ENCODE measurements at regions not wholly inside any gene's neighbourhood (a gene's known extent, or its start where the extent isn't known, plus 50 kb on each side); places are given as distances from the start of the nearest gene placed in this dataset.

- no peaks in the 10 kb centered on the region for H3K9me3 ChIP-seq (ENCODE audit: control insufficient read depth, low read depth, low read length)
- no peak for DNase-seq
- no peaks in the 10 kb centered on the region for H3K36me3 ChIP-seq (ENCODE audit: control insufficient read depth, insufficient read depth, low read length)
- H3K4me3 ChIP-seq (ENCODE audit: low read length) = no peak overlapping the region
- no peaks in the 10 kb centered on the region for H3K4me1 ChIP-seq (ENCODE audit: control insufficient read depth, insufficient read depth, low read length)
- no peak overlapping the region for H3K27ac ChIP-seq (ENCODE audit: low read length)
- no peaks in the 10 kb centered on the region for H3K27me3 ChIP-seq (ENCODE audit: control insufficient read depth, insufficient read depth, low read length)
Observed at GRCh38 chr12:61860451-61860850, 399.8 kb upstream of the USP15 start.

- Histone ChIP-seq H3K4me1 (ENCODE audit: control insufficient read depth, insufficient read depth, low read length) (no peaks in the 10 kb centered on the region), H3K4me3 (ENCODE audit: low read length) (no peak overlapping the region), H3K27me3 (ENCODE audit: control insufficient read depth, insufficient read depth, low read length) (no peaks in the 10 kb centered on the region), H3K9me3 (ENCODE audit: control insufficient read depth, low read depth, low read length) (no peaks in the 10 kb centered on the region), H3K36me3 (ENCODE audit: control insufficient read depth, insufficient read depth, low read length) (no peaks in the 10 kb centered on the region), H3K27ac (ENCODE audit: low read length) (no peak overlapping the region)
- no peak for DNase-seq
- no CpG with 5 or more reads among the region's 2 CpGs for WGBS (ENCODE audit: insufficient coverage, low lambda C conversion rate)
Observed at GRCh38 chr12:61862986-61863385, 397.2 kb upstream of the USP15 start.

DNA sequence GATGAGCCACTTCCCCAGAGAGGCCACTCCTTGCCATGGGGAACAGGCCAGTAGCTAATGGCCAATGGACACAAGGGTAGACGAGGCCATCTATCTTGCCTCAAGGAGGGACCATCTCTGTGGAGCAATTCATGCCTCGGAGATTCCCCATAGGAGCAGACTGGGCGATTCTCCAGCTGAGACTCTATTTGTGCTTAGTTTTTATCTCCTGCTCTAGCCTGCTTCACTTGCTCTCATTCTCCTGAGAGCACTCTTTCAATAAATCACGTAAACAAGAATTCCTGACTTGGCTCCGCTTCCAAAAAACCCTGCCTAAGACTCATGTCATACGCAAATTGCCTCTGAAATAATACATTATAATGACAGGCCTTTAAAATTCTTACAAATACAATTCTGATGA lies 396.4 kb upstream of the USP15 start:
- 70% methylated on average over 1 of the region's 6 CpGs for WGBS (ENCODE audit: insufficient coverage, low lambda C conversion rate)
- no peaks in the 10 kb centered on the region for H3K36me3 ChIP-seq (ENCODE audit: control insufficient read depth, insufficient read depth, low read length)
- no peak for DNase-seq
- no peaks in the 10 kb centered on the region for H3K27me3 ChIP-seq (ENCODE audit: control insufficient read depth, insufficient read depth, low read length)
- H3K4me1 ChIP-seq (ENCODE audit: control insufficient read depth, insufficient read depth, low read length) = no peaks in the 10 kb centered on the region
- no peaks in the 10 kb centered on the region for H3K9me3 ChIP-seq (ENCODE audit: control insufficient read depth, low read depth, low read length)
- no peak overlapping the region for H3K27ac ChIP-seq (ENCODE audit: low read length)
- no peak overlapping the region for H3K4me3 ChIP-seq (ENCODE audit: low read length)

DNA sequence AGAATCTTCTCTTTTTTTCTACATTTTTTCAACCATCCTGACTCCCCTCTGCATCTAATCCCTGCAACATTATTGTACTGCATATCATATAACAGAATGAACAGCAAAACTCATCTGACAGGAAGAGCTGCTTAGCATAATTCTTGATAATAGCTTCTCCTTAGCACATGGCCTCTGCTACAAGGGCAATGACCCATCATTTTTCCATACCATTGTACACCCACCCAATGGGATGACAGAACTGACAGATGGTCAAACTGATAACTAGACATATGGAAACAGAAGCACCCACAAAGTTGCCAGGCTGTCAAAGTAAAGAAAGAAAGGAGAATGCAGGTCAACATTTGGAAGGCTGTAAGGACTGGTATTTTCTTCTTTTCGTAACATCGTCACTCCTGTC lies 390.4 kb upstream of the USP15 start:
- no peak overlapping the region for H3K4me3 ChIP-seq (ENCODE audit: low read length)
- no peaks in the 10 kb centered on the region for H3K27me3 ChIP-seq (ENCODE audit: control insufficient read depth, insufficient read depth, low read length)
- H3K9me3 ChIP-seq (ENCODE audit: control insufficient read depth, low read depth, low read length) = no peaks in the 10 kb centered on the region
- H3K36me3 ChIP-seq (ENCODE audit: control insufficient read depth, insufficient read depth, low read length) = no peaks in the 10 kb centered on the region
- H3K27ac ChIP-seq (ENCODE audit: low read length) = no peak overlapping the region
- H3K4me1 ChIP-seq (ENCODE audit: control insufficient read depth, insufficient read depth, low read length) = no peaks in the 10 kb centered on the region
- whole genome bisulfite sequencing (ENCODE audit: insufficient coverage, low lambda C conversion rate) = 80% methylated on average over 1 of the region's 2 CpGs
- DNase-seq = no peak

GRCh38 chr12:61870658-61871484 lies 389.3 kb upstream of the USP15 start:
- Histone ChIP-seq H3K27me3 (ENCODE audit: control insufficient read depth, insufficient read depth, low read length) (no peaks in the 10 kb centered on the region), H3K27ac (ENCODE audit: low read length) (no peak overlapping the region), H3K9me3 (ENCODE audit: control insufficient read depth, low read depth, low read length) (no peaks in the 10 kb centered on the region), H3K4me1 (ENCODE audit: control insufficient read depth, insufficient read depth, low read length) (no peaks in the 10 kb centered on the region), H3K4me3 (ENCODE audit: low read length) (no peak overlapping the region), H3K36me3 (ENCODE audit: control insufficient read depth, insufficient read depth, low read length) (no peaks in the 10 kb centered on the region)
- DNase-seq = no peak
- WGBS (ENCODE audit: insufficient coverage, low lambda C conversion rate) = 100% methylated on average over 3 of the region's 3 CpGs

DNA sequence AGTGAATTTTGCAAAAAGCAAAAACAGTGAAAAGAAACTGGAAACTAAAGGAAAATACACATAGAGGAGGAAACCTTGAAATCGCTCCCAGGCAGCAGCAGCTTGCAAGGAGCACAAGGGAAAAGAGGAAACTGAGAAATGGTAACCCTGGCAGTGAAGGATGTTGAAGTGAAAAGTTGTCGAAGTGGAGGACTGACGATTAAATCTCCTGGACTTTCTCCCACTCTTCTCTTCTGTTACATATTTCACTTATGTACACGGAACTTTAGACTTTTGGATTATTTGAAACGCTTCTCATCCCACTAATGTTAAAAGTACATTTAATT lies 388.8 kb upstream of the USP15 start:
- Histone ChIP-seq H3K9me3 (ENCODE audit: control insufficient read depth, low read depth, low read length) (no peaks in the 10 kb centered on the region), H3K36me3 (ENCODE audit: control insufficient read depth, insufficient read depth, low read length) (no peaks in the 10 kb centered on the region), H3K27me3 (ENCODE audit: control insufficient read depth, insufficient read depth, low read length) (no peaks in the 10 kb centered on the region), H3K4me3 (ENCODE audit: low read length) (no peak overlapping the region), H3K27ac (ENCODE audit: low read length) (no peak overlapping the region), H3K4me1 (ENCODE audit: control insufficient read depth, insufficient read depth, low read length) (no peaks in the 10 kb centered on the region)
- 80% methylated on average over 3 of the region's 5 CpGs for WGBS (ENCODE audit: insufficient coverage, low lambda C conversion rate)
- no peak for DNase-seq

DNA sequence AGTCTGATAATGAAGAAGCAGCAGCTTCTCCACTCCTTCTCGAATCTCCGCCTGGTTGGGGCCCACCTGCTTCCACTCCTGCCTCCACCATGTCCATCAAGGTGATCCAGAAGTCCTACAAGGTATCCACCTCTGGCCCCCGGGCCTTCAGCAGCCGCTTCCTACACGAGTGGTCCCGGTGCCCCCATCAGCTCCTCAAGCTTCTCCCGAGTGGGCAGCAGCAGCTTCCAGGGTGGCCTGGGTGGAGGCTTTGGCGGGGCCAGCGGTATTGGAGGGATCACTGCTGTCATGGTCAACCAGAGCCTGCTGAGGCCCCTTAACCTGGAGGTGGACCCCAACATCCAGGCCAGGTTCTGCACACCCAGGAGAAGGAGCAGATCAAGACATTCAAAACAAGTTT lies 381.0 kb upstream of the USP15 start:
- H3K27me3 ChIP-seq (ENCODE audit: control insufficient read depth, insufficient read depth, low read length) = no peaks in the 10 kb centered on the region
- H3K4me3 ChIP-seq (ENCODE audit: low read length) = no peak overlapping the region
- H3K36me3 ChIP-seq (ENCODE audit: control insufficient read depth, insufficient read depth, low read length) = no peaks in the 10 kb centered on the region
- no peak for DNase-seq
- no peak overlapping the region for H3K27ac ChIP-seq (ENCODE audit: low read length)
- H3K9me3 ChIP-seq (ENCODE audit: control insufficient read depth, low read depth, low read length) = no peaks in the 10 kb centered on the region
- no CpG with 5 or more reads among the region's 9 CpGs for WGBS (ENCODE audit: insufficient coverage, low lambda C conversion rate)
- H3K4me1 ChIP-seq (ENCODE audit: control insufficient read depth, insufficient read depth, low read length) = no peaks in the 10 kb centered on the region

GRCh38 chr12:61880186-61880585 lies 380.0 kb upstream of the USP15 start:
- H3K36me3 ChIP-seq (ENCODE audit: control insufficient read depth, insufficient read depth, low read length) = no peaks in the 10 kb centered on the region
- no peaks in the 10 kb centered on the region for H3K9me3 ChIP-seq (ENCODE audit: control insufficient read depth, low read depth, low read length)
- WGBS (ENCODE audit: insufficient coverage, low lambda C conversion rate) = no CpG with 5 or more reads among the region's 7 CpGs
- no peaks in the 10 kb centered on the region for H3K27me3 ChIP-seq (ENCODE audit: control insufficient read depth, insufficient read depth, low read length)
- no peak overlapping the region for H3K27ac ChIP-seq (ENCODE audit: low read length)
- no peaks in the 10 kb centered on the region for H3K4me1 ChIP-seq (ENCODE audit: control insufficient read depth, insufficient read depth, low read length)
- no peak overlapping the region for H3K4me3 ChIP-seq (ENCODE audit: low read length)
- DNase-seq = no peak

DNA sequence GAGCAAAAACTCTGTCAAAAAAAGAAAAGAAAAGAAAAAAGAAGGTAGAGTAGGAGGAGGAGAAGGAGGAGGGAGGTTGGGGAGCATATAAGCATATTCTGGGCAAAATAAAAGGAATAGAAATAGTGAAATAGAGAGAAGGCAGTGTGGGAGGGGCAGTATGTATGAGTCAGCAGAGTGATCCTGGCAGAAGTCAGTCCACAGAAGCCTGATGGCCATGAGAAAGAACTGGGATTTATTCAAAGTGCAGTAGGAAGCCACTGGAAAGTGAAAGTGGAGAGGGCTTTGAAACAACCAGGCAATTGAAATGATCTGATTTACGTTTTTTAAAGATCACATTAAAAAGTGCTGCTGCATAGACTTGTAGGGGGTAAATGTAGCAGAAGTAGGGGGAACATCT lies 368.6 kb upstream of the USP15 start:
- no peaks in the 10 kb centered on the region for H3K36me3 ChIP-seq (ENCODE audit: control insufficient read depth, insufficient read depth, low read length)
- no peaks in the 10 kb centered on the region for H3K4me1 ChIP-seq (ENCODE audit: control insufficient read depth, insufficient read depth, low read length)
- DNase-seq = no peak
- H3K4me3 ChIP-seq (ENCODE audit: low read length) = no peak overlapping the region
- H3K27ac ChIP-seq (ENCODE audit: low read length) = no peak overlapping the region
- WGBS (ENCODE audit: insufficient coverage, low lambda C conversion rate) = no CpG with 5 or more reads among the region's 1 CpG
- H3K9me3 ChIP-seq (ENCODE audit: control insufficient read depth, low read depth, low read length) = no peaks in the 10 kb centered on the region
- H3K27me3 ChIP-seq (ENCODE audit: control insufficient read depth, insufficient read depth, low read length) = no peaks in the 10 kb centered on the region

GRCh38 chr12:61894168-61894567 lies 366.0 kb upstream of the USP15 start:
- Histone ChIP-seq H3K4me1 (ENCODE audit: control insufficient read depth, insufficient read depth, low read length) (no peaks in the 10 kb centered on the region), H3K9me3 (ENCODE audit: control insufficient read depth, low read depth, low read length) (peaks cover 4% of the 10 kb centered on the region), H3K4me3 (ENCODE audit: low read length) (no peak overlapping the region), H3K36me3 (ENCODE audit: control insufficient read depth, insufficient read depth, low read length) (no peaks in the 10 kb centered on the region), H3K27me3 (ENCODE audit: control insufficient read depth, insufficient read depth, low read length) (no peaks in the 10 kb centered on the region), H3K27ac (ENCODE audit: low read length) (no peak overlapping the region)
- no CpG with 5 or more reads among the region's 1 CpG for WGBS (ENCODE audit: insufficient coverage, low lambda C conversion rate)
- no peak for DNase-seq

DNA sequence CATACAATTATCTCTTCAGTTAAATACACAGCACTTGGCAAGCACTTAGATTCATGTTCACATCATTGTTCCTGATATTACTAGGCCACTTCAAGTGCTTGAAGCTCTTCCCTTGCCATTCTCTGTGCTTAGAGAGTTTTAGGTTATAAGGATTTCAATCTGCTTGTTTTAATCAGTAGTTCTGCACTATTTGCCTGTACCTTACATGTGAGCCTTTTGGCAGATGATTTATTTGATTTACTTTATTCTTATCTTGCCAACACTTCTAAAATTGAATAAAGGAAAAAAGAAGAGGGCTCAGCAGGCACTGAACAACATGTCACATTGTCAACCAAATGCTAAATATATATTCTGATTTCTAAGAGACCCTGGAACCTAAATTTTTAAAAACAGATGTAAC lies 363.8 kb upstream of the USP15 start:
- no peaks in the 10 kb centered on the region for H3K36me3 ChIP-seq (ENCODE audit: control insufficient read depth, insufficient read depth, low read length)
- H3K4me1 ChIP-seq (ENCODE audit: control insufficient read depth, insufficient read depth, low read length) = no peaks in the 10 kb centered on the region
- H3K9me3 ChIP-seq (ENCODE audit: control insufficient read depth, low read depth, low read length) = peaks cover 4% of the 10 kb centered on the region
- H3K27me3 ChIP-seq (ENCODE audit: control insufficient read depth, insufficient read depth, low read length) = no peaks in the 10 kb centered on the region
- H3K4me3 ChIP-seq (ENCODE audit: low read length) = no peak overlapping the region
- DNase-seq = no peak
- H3K27ac ChIP-seq (ENCODE audit: low read length) = no peak overlapping the region
